ENCODE measurements at regions not wholly inside any gene's neighbourhood (a gene's known extent, or its start where the extent isn't known, plus 50 kb on each side); places are given as distances from the start of the nearest gene placed in this dataset.

- intact Hi-C loops (cut with micrococcal nuclease) = no loop called here
- ChIA-PET RAD21 (ENCODE audit: low non-redundant PET in 1 of 2, low total read pairs in 2 of 2, uncharacterized antibody in 2 of 2, unreplicated experiment in 2 of 2) (no interaction called here), POLR2A (no interaction called here), CTCF (no interaction called here)
- no peak overlapping the region for H3K27ac ChIP-seq (ENCODE audit: low read depth, low read length)
- no peak overlapping the region for H3K9ac ChIP-seq (ENCODE audit: low read length)
- H3K79me2 ChIP-seq (ENCODE audit: insufficient read depth, low read length) = no peaks in the 10 kb centered on the region
- H2AFZ ChIP-seq (ENCODE audit: low read depth, low read length, poor library complexity, severe bottlenecking) = no peak overlapping the region
- H3K4me1 ChIP-seq (ENCODE audit: control insufficient read depth in 1 of 2, insufficient read depth in 2 of 2, low read length in 2 of 2) = peaks cover 6 to 31% of the 10 kb centered on the region in 2 experiments; a peak in 3 of 4 replicates
- DNase-seq (ENCODE audit: low read depth, low spot score) = no peak
- no peaks in the 10 kb centered on the region for H3K9me2 ChIP-seq (ENCODE audit: insufficient read depth)
- H3K27me3 ChIP-seq (ENCODE audit: insufficient read depth, low read length) = no peaks in the 10 kb centered on the region
- no peaks in the 10 kb centered on the region for H3K36me3 ChIP-seq (ENCODE audit: control insufficient read depth in 1 of 2, insufficient read depth in 2 of 2, low read length in 2 of 2)
- H3K4me3 ChIP-seq (replicated peaks in 1 of 2; ENCODE audit: low read depth in 1 of 2, low read length in 2 of 2) = no peak overlapping the region
- ATAC-seq = no peak
- H3K4me2 ChIP-seq (ENCODE audit: low read length) = no peak overlapping the region
- no TSS peak for BruUV-seq (replicated peaks)
- no peaks in the 10 kb centered on the region for H4K20me1 ChIP-seq (ENCODE audit: insufficient read depth)
- H3K9me3 ChIP-seq (ENCODE audit: control insufficient read depth in 1 of 2, insufficient read depth in 1 of 2, low read depth in 1 of 2, low read length in 2 of 2) = no peaks in the 10 kb centered on the region
- TF ChIP-seq SIN3A (IDR thresholded peaks at IDR 0.05; ENCODE audit: low read depth) = no peak
- TF ChIP-seq CBX3 (IDR thresholded peaks at IDR 0.05; ENCODE audit: low read depth) = no peak
- TF ChIP-seq TCF7L2 (IDR thresholded peaks at IDR 0.05; ENCODE audit: borderline replicate concordance, extremely low read depth, insufficient read depth, insufficient read length) = no peak
- TF ChIP-seq ZNF274 (IDR thresholded peaks at IDR 0.05; ENCODE audit: low read depth, low read length) = no peak
- TF ChIP-seq CTCF (IDR thresholded peaks at IDR 0.05 in 2 of 3, conservative IDR thresholded peaks at IDR 0.05 in 1 of 3; ENCODE audit: borderline replicate concordance in 1 of 3, insufficient read depth in 1 of 3, low read depth in 2 of 3, low read length in 2 of 3) = no peak
- TF ChIP-seq RAD21 (IDR thresholded peaks at IDR 0.05; ENCODE audit: low read depth) = no peak
These were observed 378.5 kb upstream of the ID2 start for GRCh38 chr2:8303322-8303832.
